Stimulated activated CD4-positive, alpha-beta T cell treated with anti-CD3 and anti-CD28 coated beads, Interleukin-1b, Interleukin-23, amount 100 ng/mL, for 24 hours (primary cell): ENCODE measurements at regions not wholly inside any gene's neighbourhood (a gene's known extent, or its start where the extent isn't known, plus 50 kb on each side); places are given as distances from the start of the nearest gene placed in this dataset.
"Not testable (repeated sequence)": the region's sequence is repeated elsewhere in the genome, so short reads cannot be mapped to it uniquely, and the experiment has no call there.

Experiments used
- DNase-seq, 4 experiments: peaks; one replicate each; pipeline ENCODE4 v3.0.0-alpha.2; 2020; ENCODE audit warnings: low read depth in 4 of 4, low spot score in 1 of 4

- DNase-seq, result no peak
Measured at GRCh38 chr4:111020961-111021360, 398.1 kb upstream of the PITX2 start.

GRCh38 chr4:111022758-111023157 lies 399.9 kb upstream of the PITX2 start:
- DNase-seq, result no peak

DNA sequence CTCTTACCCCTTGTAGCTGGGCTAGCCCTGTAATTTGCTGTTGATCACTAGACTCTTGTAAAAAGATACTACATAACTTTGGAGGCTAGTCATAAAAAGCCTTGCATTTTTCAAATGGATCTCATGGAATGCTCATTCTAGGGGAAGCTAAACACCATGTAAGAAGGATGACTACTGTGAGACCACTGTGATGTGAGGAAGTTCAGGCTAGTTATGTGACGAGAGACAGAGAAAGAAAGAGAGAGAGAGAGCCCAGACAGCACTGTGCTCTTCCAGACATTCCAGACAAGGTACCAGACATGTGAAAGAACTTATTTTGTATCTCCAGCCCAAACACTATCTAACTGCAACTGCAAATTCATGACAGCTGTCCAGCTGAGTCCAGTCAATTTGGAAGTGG lies 404.6 kb upstream of the PITX2 start:
- no peak for DNase-seq

DNA sequence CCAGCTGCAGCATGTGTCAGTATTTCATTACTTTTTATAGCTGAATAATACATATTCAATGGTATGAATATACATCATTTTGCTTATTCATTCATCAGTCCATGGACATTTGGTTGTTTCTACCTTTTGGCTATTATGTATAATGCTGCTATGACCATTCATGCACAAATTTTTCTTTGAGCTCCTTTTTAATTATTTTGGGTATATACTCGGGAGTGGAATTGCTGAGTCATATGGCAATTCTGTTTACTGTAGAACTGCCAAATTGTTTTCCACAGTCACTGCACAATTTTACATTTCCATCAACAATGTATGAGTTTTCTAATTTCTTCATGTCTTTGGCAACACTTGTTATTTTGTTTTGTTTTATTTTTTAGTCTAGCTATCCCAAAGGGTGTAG lies 405.9 kb upstream of the PITX2 start:
- DNase-seq, result no peak

DNA sequence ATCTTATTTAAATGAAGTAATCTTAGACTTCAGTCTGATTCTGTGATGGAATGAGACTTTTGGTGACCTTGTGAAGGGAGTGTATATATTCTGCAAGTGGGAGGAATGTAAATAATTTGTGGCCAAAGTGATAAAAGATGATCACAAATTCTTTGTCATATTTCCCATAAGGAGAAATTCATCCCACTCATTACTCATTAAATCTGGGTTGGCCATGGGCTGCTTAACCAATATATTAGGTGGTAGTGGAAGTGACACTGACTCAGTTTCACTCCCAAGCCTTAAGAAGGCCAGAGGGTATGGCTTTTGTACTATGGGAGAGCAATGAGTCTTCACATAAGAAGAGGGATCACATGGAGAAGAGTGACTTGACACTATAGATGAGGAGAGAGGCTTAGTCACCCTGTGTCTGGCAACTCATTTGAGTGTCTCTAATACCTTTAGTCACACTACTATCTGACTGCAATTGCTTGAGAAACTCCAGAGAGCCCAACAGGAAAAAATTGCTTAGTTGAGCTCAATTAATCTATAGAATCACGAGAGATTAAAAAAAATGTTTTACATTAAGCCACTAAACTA lies 408.2 kb upstream of the PITX2 start:
- DNase-seq, result no peak

- DNase-seq, result no peak
Measured at GRCh38 chr4:111031596-111031995, 408.7 kb upstream of the PITX2 start.

DNA sequence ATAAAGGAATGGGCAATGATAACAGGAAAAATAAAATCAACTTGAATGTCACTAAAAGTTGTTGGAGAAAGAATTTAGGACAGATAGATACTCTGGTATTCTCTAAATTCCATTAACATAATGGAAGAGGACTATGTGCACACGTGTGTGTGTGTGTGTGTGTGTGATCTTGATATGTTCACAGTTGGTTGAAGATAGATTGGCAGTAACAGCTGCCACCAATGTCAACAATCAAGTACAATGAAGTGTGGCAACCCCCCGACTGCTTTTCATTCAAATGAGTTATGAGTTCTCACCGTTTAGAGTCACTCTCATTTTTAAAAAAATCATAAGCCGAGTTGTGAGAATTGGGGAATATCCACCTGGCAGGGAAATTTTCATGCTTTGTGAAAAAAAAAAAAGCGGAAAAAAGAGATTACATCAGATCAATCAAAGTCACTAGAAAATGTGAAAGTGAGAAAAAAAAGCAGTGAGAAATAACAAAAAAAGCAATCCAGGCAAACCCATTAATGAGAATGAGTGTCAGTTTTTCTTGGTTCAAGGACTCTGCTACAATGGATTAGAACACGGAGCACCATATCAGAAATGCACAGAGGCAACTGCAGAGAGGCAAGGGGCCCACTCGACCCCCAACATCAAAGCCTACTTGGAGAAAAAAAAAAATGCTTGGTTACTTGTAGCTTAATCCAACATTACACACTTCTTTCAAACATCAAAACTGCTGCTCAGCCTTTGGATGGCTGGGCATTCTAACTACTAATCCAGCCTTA lies 414.9 kb upstream of the PITX2 start:
- DNase-seq, result no peak

- DNase-seq, result no peak
Measured at GRCh38 chr4:111040904-111041303, 418.0 kb upstream of the PITX2 start.

DNA sequence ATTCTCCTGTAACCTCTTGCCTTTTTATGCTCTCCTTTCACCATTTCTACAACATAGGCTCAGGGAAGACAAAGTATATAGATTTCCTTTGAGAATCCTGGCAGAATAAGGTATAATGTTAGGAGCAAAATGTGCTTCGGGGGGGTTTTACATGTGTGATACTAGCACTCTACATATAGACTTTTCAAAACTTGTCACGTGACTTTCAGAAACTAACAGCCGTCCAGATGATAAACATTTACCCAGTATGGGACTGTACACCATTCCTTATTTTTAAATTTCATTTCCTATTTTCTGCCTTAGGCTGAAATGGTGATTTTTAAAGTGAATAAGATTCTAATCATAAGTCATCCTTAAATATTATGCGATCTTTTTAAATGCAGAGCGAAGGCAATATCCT lies 420.4 kb upstream of the PITX2 start:
- DNase-seq, result no peak

- no peak for DNase-seq
Measured at GRCh38 chr4:111045992-111046391, 423.1 kb upstream of the PITX2 start.

DNA sequence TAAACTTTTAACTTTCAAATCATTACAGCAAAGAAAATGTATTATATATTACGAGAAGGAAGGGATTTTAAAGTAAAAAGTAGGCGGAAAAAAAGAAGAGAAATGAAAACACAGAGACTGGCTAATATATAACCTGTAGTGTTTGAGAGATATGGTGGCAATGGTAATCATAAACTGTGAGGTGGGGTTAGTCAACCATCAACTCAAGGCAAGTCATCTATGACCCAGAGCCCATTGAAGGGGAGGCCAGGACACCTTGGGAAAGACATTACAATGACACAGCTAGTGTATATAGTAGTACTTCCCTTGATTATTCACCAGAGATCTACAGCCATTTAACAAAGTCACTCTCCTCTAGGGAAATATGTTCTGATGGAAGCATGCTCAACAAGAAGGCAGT lies 423.9 kb upstream of the PITX2 start:
- DNase-seq, result no peak

- DNase-seq, result no peak
Measured at GRCh38 chr4:111048316-111048715, 425.4 kb upstream of the PITX2 start.

- DNase-seq, result no peak
Measured at GRCh38 chr4:111064342-111064993, 441.6 kb upstream of the PITX2 start.

- no peak for DNase-seq
Measured at GRCh38 chr4:111066001-111066400, 443.1 kb upstream of the PITX2 start.

DNA sequence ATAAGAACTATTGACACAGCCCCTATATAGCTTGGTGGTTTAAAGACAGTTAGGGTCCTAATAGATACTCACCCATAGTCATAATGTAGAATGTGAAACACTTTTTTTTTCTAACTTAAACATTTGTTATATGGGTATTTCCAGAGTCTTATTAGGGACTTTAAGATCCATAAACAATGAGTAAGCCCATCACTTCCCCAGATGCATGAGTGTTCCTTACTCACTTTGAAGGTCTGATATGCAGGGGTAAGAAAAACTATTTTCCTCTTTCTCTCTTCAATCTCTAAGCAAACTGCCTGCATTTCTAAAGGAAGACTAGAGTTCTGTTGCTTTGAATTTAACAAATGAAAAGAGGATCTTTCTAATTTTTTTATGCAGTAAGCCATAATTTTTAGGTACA lies 443.6 kb upstream of the PITX2 start:
- DNase-seq, result no peak

DNA sequence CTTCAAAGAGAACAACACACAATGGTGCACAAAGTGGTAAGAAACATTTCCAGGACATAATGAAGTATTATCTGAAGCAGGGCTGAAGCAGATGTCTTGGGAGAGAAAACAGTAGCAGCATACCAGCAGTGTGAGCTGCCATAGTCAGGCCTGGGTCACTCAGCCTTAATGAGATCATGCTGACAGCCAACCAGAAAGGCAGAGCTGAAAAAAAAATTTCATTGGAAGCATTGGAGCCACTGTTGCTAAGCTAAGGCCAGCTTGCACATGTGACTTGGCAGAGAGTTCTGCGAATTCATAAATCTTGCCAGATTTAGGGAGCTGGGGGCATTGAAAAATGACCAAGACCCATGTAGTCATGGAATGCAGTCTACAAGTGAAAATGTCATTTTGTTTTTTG lies 444.0 kb upstream of the PITX2 start:
- DNase-seq, result no peak

DNA sequence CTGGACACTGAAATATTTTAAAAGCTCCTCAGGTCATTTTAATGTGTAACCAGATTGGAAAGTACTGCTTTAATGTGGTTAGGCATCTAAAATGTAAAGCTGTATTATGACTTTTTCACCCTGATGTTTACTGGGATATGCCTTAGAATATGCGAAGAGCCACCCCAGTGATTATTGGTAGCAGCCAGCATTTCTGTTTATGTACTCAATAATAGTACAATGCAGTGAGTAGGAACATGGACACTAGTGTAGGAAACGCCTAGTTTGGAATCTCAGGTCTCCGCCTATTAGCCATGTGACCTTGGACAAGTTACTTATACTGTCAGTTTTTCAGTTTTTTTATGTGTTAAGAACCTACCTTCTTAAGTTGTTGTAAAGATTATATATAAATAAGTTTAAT lies 446.0 kb upstream of the PITX2 start:
- DNase-seq, result no peak

DNA sequence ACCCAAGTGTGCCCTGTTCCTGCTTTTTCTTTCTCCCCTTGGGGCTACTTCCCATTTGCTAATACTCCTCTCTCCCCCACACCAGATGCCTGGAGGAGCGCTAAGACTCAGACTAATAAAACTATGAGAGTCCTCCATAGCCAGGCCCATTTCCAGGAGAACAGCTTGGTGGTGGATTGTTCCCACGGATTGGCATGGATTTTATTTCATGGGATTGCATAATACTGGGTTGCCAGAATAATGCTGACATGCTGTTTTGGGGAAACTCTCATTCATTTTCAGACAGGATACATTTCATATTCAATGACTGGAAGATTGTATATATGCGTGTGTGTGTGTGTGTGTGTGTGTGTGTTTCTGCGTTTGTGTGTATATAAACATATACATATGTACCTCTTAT lies 447.5 kb upstream of the PITX2 start:
- no peak for DNase-seq

GRCh38 chr4:111074523-111075114 lies 451.7 kb upstream of the PITX2 start:
- DNase-seq, result no peak

DNA sequence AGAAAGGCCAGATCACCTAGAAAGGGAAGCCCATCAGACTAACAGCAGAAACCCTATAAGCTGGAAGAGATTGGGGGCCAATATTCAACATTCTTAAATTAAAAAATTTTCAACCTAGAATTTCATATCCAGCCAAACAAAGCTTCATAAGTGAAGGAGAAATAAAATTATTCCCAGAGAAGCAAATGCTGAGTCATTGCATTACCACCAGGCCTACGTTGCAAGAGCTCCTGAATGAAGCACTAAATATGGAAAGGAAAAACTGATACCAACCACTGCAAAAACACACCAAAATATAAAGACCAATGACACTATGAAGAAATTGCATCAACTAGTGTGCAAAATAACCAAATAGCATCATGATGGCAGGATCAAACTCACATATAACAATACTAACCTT lies 453.4 kb upstream of the PITX2 start:
- DNase-seq, result not testable (repeated sequence)

DNA sequence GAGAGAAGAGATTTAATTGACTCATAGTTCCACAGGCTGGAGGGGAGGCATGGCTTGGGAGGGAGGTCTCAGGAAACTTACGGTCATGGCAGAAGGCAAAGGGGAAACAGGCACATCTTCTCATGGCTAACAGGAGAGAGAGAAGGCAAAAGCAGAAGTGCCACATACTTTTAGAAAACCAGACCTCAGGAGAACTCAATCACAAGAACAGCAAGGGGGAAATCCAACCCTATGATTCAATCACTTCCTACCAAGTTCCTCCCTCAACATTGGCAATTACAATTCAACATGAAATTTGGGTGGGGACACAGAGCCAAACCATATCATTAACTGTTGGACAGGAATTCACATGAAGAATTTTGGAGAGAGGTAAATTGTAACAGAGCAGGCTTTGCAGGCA lies 485.3 kb upstream of the PITX2 start:
- DNase-seq, result no peak

DNA sequence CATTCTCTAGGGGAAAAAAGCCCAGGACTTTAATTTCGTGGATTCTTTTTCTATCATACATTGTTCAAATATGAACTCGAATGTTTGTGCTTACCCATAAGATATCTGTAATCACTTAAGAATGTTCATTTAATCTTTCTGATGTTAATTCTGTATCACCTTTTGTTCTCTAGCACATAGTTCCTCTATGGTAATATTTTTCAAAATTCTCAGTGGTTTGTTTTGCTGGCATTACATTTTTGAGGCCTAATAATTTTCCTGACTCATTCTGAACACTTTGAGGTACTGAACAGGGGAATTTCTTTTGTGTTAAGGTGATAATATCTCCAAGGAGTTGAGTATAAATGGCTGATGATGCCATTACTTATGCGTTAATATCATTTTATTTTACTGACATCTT lies 490.7 kb upstream of the PITX2 start:
- DNase-seq, result no peak
